ENCODE measurements at regions not wholly inside any gene's neighbourhood (a gene's known extent, or its start where the extent isn't known, plus 50 kb on each side); places are given as distances from the start of the nearest gene placed in this dataset.

DNA sequence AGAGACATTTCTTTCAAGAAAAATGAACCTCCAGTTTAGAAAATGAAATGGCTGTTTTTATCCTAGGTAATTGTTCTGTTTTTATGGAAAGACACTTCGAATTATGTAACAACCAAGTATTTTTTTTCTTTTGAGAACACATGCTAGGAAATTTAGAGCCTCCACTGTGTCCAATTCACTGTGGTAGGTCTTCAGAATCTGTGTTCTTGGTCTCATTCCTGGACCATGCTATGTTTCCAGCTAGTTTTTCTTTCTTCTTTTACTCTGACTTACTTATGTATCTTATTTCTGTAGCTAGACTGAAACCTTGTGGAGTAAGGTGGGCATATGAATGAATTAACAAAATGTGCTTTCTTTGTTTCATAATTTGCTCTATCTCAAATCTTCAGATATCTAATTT, 391.7 kb upstream of the KLHL29 start:
- Histone ChIP-seq H4K5ac (ENCODE audit: low read depth, low read length) (no peak overlapping the region), H2AK9ac (replicated peaks; ENCODE audit: low read depth, low read length, poor library complexity) (no peak overlapping the region), H3K23ac (ENCODE audit: low read depth, low read length) (no peak overlapping the region), H4K8ac (ENCODE audit: low read depth in 2 of 2, low read length in 2 of 2) (no peak overlapping the region), H2AFZ (replicated peaks; ENCODE audit: low read length, poor library complexity) (no peak overlapping the region), H3K9me3 (ENCODE audit: control insufficient read depth, insufficient read depth, low read length) (peaks cover 11% of the 10 kb centered on the region; the same call in 1 of the 2 replicates), H3K18ac (ENCODE audit: low read depth, low read length) (no peak overlapping the region), H3K9me1 (ENCODE audit: insufficient read depth, low read length) (no peaks in the 10 kb centered on the region), H3K56ac (ENCODE audit: extremely low read depth, insufficient read depth, low read length) (no peak overlapping the region), H4K91ac (ENCODE audit: insufficient read depth, low read depth, low read length) (no peak overlapping the region), H3K36me3 (ENCODE audit: control insufficient read depth, insufficient read depth, low read length) (no peaks in the 10 kb centered on the region), H3K27me3 (ENCODE audit: control insufficient read depth, insufficient read depth, low read length) (no peaks in the 10 kb centered on the region), H3K4me1 (ENCODE audit: control insufficient read depth, insufficient read depth, low read length) (no peaks in the 10 kb centered on the region), H3K9ac (ENCODE audit: low read depth, low read length) (no peak overlapping the region), H3K4me3 (ENCODE audit: insufficient read depth, low read depth, low read length) (no peak overlapping the region), H2AK5ac (ENCODE audit: low read depth, low read length) (no peak overlapping the region), H3K27ac (ENCODE audit: insufficient read depth, low read length) (no peak overlapping the region), H2BK5ac (ENCODE audit: low read depth, low read length, poor library complexity, severe bottlenecking) (no peak overlapping the region), H3K14ac (replicated peaks; ENCODE audit: low read depth, low read length) (no peak overlapping the region), H3K4ac (ENCODE audit: low read depth, low read length) (no peak overlapping the region), H3K4me2 (ENCODE audit: low read depth, low read length) (no peak overlapping the region), H2BK120ac (ENCODE audit: low read depth, low read length) (no peak overlapping the region), H3K79me1 (ENCODE audit: low read depth in 1 of 2, low read length in 2 of 2) (no peaks in the 10 kb centered on the region), H2BK15ac (ENCODE audit: low read depth, low read length) (no peak overlapping the region), H2BK20ac (ENCODE audit: low read depth, low read length) (no peak overlapping the region), H4K20me1 (ENCODE audit: insufficient read depth, low read length) (no peaks in the 10 kb centered on the region)
- intact Hi-C loops (cut with micrococcal nuclease) (no loop called here), in situ Hi-C loops (cut with MboI; ENCODE audit: low sequenced_read_pairs) (no loop called here), dilution Hi-C loops (cut with HindIII; ENCODE audit: low sequenced_read_pairs, unreplicated experiment) (no loop called here)
- no TSS peak for BruUV-seq (replicated peaks)
- ATAC-seq (ENCODE audit: low read depth), result no peak
- DNase-seq, result no peak
- ChIA-PET CTCF (no interaction called here), POLR2A (ENCODE audit: unreplicated experiment) (no interaction called here)
- TF ChIP-seq CEBPB (IDR thresholded peaks at IDR 0.05; ENCODE audit: low read depth, low read length), result no peak
- TF ChIP-seq MAZ (IDR thresholded peaks at IDR 0.05; ENCODE audit: borderline replicate concordance, low read depth, low read length), result no peak
- TF ChIP-seq RFX5 (IDR thresholded peaks at IDR 0.05; ENCODE audit: low read depth, low read length), result no peak
- TF ChIP-seq, protein P1, sequence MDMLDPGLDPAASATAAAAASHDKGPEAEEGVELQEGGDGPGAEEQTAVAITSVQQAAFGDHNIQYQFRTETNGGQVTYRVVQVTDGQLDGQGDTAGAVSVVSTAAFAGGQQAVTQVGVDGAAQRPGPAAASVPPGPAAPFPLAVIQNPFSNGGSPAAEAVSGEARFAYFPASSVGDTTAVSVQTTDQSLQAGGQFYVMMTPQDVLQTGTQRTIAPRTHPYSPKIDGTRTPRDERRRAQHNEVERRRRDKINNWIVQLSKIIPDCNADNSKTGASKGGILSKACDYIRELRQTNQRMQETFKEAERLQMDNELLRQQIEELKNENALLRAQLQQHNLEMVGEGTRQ (IDR thresholded peaks at IDR 0.05; ENCODE audit: low read depth, low read length), result no peak
- TF ChIP-seq MAFK (IDR thresholded peaks at IDR 0.05; ENCODE audit: low read depth, low read length), result no peak
- no peak for TF ChIP-seq FOS (IDR thresholded peaks at IDR 0.05; ENCODE audit: low read depth, low read length)
- TF ChIP-seq RAD21 (IDR thresholded peaks at IDR 0.05; ENCODE audit: low read length), result no peak
- no CpG with 5 or more reads among the region's 1 CpG for WGBS, 2 experiments (ENCODE audit: extremely low coverage in 2 of 2, insufficient read length in 1 of 2)

All from IMR-90 (cell line).